H1 (cell line): ENCODE measurements at regions not wholly inside any gene's neighbourhood (a gene's known extent, or its start where the extent isn't known, plus 50 kb on each side); places are given as distances from the start of the nearest gene placed in this dataset.

Experiments
- CTCF ChIA-PET: fragments of 300-600 bp; sonication (Branson Sonifier 250); formaldehyde crosslinking; loops from one replicate; lab custom pipeline; 2021; ENCODE audit not compliant: partially characterized antibody; lab: Charles Lee
- POLR2A ChIA-PET: fragments of 300-600 bp; sonication (Branson Sonifier 250); formaldehyde crosslinking; loops from one replicate; lab custom pipeline; 2021; ENCODE audit warnings: inconsistent platforms; ENCODE audit not compliant: partially characterized antibody; lab: Charles Lee
- DNase-seq, 2 experiments: peaks; one replicate each; pipeline versions ENCODE4 v3.0.0 to v3.0.0-alpha.2; 2010 to 2022; ENCODE audit warnings: low spot score in 2 of 2, low read depth in 1 of 2, mixed read lengths in 1 of 2
- FAIRE-seq: peaks from 2 replicates; lab custom pipeline; 2011; peaks lifted over from hg19 to GRCh38; lab: Jason Lieb, UNC
- H2AFZ ChIP-seq: 2 replicates; pipeline ENCODE4 v1.8.1; 2012; ENCODE audit warnings: low read length, inconsistent platforms
- H2AK5ac ChIP-seq: 2 replicates; pipeline ENCODE4 v1.6.1; 2013; ENCODE audit warnings: low read depth, low read length
- H2BK120ac ChIP-seq: replicated peaks from 2 replicates; pipeline ENCODE3; 2013; ENCODE audit warnings: low read depth, low read length, inconsistent platforms
- H2BK12ac ChIP-seq: 2 replicates; pipeline ENCODE4 v1.6.1; 2013; ENCODE audit warnings: low read depth, low read length
- H2BK15ac ChIP-seq: 2 replicates; pipeline ENCODE4 v1.6.1; 2013; ENCODE audit warnings: low read length
- H2BK20ac ChIP-seq: 2 replicates; pipeline ENCODE4 v1.6.1; 2013; ENCODE audit warnings: low read length
- H2BK5ac ChIP-seq: 2 replicates; pipeline ENCODE4 v1.6.1; 2013; ENCODE audit warnings: low read depth, low read length
- H3K14ac ChIP-seq: 2 replicates; pipeline ENCODE4 v1.6.1; 2013; ENCODE audit warnings: inconsistent platforms; ENCODE audit not compliant: insufficient read length
- H3K18ac ChIP-seq: 2 replicates; pipeline ENCODE4 v1.6.1; 2013; ENCODE audit warnings: low read length; ENCODE audit errors: extremely low read depth
- H3K23ac ChIP-seq: 2 replicates; pipeline ENCODE4 v1.6.1; 2013; ENCODE audit warnings: inconsistent platforms; ENCODE audit not compliant: insufficient read length
- H3K23me2 ChIP-seq: 2 replicates; pipeline ENCODE4 v1.6.1; 2013; ENCODE audit warnings: low read depth, low read length
- H3K27ac ChIP-seq: 2 replicates; pipeline ENCODE4 v1.6.1; 2011; ENCODE audit warnings: low read depth, low read length, inconsistent platforms
- H3K27me3 ChIP-seq, 4 experiments: replicated peaks in 1 of 4; 1 replicate in 1 of 4; 2 replicates in 3 of 4; pipeline versions ENCODE4 v1.6.1 to v1.8.1; 2011 to 2013; ENCODE audit warnings: low read length in 3 of 4, mild to moderate bottlenecking in 3 of 4, inconsistent platforms in 2 of 4, mixed read lengths in 2 of 4, moderate library complexity in 1 of 4; ENCODE audit not compliant: control insufficient read depth in 3 of 4, insufficient read depth in 3 of 4; ENCODE audit errors: extremely low read depth in 1 of 4
- H3K36me3 ChIP-seq, 4 experiments: 2 replicates each; pipeline versions ENCODE4 v1.6.1 to v1.8.1; 2011 to 2013; ENCODE audit warnings: mild to moderate bottlenecking in 4 of 4, low read length in 3 of 4, moderate library complexity in 2 of 4, control low read depth in 1 of 4, inconsistent platforms in 1 of 4; ENCODE audit not compliant: insufficient read depth in 4 of 4, control insufficient read depth in 2 of 4
- H3K4ac ChIP-seq: replicated peaks from 2 replicates; pipeline ENCODE3; 2013; ENCODE audit warnings: low read length, low read depth, mixed read lengths, inconsistent platforms; ENCODE audit not compliant: insufficient read length
- H3K4me1 ChIP-seq, 4 experiments: replicated peaks in 1 of 4; 1 replicate in 1 of 4; 2 replicates in 3 of 4; pipeline versions ENCODE4 v1.6.1 to v1.8.1; 2011 to 2013; ENCODE audit warnings: low read length in 3 of 4, inconsistent platforms in 2 of 4, mixed read lengths in 1 of 4; ENCODE audit not compliant: insufficient read depth in 4 of 4, control insufficient read depth in 3 of 4
- H3K4me2 ChIP-seq, 2 experiments: 2 replicates each; pipeline versions ENCODE4 v1.6.1 to v1.8.1; 2011 to 2013; ENCODE audit warnings: low read depth in 2 of 2, low read length in 2 of 2, control low read depth in 1 of 2, inconsistent platforms in 1 of 2, mild to moderate bottlenecking in 1 of 2; ENCODE audit not compliant: insufficient read depth in 1 of 2
- H3K4me3 ChIP-seq, 4 experiments: fragments of 200-600, 300-600 bp in 1 of 4; sonication (generic), shearing (Covaris generic), sonication (Bioruptor Twin) in 1 of 4; 2 replicates each; pipeline versions ENCODE4 v1.5.1 to v1.8.1; 2011 to 2016; ENCODE audit warnings: low read length in 4 of 4, low read depth in 3 of 4, control low read depth in 2 of 4, inconsistent platforms in 2 of 4, mild to moderate bottlenecking in 2 of 4, mixed read lengths in 1 of 4, moderate library complexity in 1 of 4; ENCODE audit not compliant: insufficient read depth in 2 of 4; ENCODE audit errors: extremely low read depth in 1 of 4
- H3K56ac ChIP-seq: replicated peaks from 2 replicates; pipeline ENCODE3; 2013; ENCODE audit warnings: low read depth, mild to moderate bottlenecking, mixed read lengths, low read length, inconsistent platforms; ENCODE audit not compliant: insufficient read length
- H3K79me1 ChIP-seq: 2 replicates; pipeline ENCODE4 v1.6.1; 2013; ENCODE audit warnings: low read depth, low read length, control low read depth
- H3K79me2 ChIP-seq, 2 experiments: 2 replicates each; pipeline versions ENCODE4 v1.6.1 to v1.8.1; 2012 to 2013; ENCODE audit warnings: low read length in 2 of 2, mild to moderate bottlenecking in 2 of 2, inconsistent platforms in 1 of 2; ENCODE audit not compliant: insufficient read depth in 2 of 2, control insufficient read depth in 1 of 2
- H3K9ac ChIP-seq, 4 experiments: replicated peaks in 1 of 4; 1 replicate in 1 of 4; 2 replicates in 3 of 4; pipeline versions ENCODE4 v1.6.1 to v1.8.1; 2011 to 2013; ENCODE audit warnings: low read depth in 3 of 4, low read length in 3 of 4, control low read depth in 2 of 4, mild to moderate bottlenecking in 2 of 4, moderate library complexity in 2 of 4, inconsistent platforms in 1 of 4; ENCODE audit errors: extremely low read depth in 1 of 4
- H3K9me3 ChIP-seq, 2 experiments: 2 replicates each; pipeline versions ENCODE4 v1.6.1 to v1.8.1; 2012 to 2013; ENCODE audit warnings: mild to moderate bottlenecking in 2 of 2, moderate library complexity in 2 of 2, control low read depth in 1 of 2, inconsistent platforms in 1 of 2, low read depth in 1 of 2, low read length in 1 of 2, mixed read lengths in 1 of 2; ENCODE audit not compliant: insufficient read depth in 2 of 2
- H4K20me1 ChIP-seq, 2 experiments: replicated peaks in 1 of 2; 2 replicates each; pipeline versions ENCODE3 to v1.8.1; 2011 to 2013; ENCODE audit warnings: inconsistent platforms in 2 of 2, low read length in 2 of 2, mild to moderate bottlenecking in 1 of 2; ENCODE audit not compliant: insufficient read depth in 2 of 2, control insufficient read depth in 1 of 2
- H4K5ac ChIP-seq: 2 replicates; pipeline ENCODE4 v1.6.1; 2013; ENCODE audit warnings: low read length, low read depth, mixed read lengths, inconsistent platforms; ENCODE audit not compliant: insufficient read length
- H4K8ac ChIP-seq: 2 replicates; pipeline ENCODE4 v1.8.0; 2013; ENCODE audit warnings: mild to moderate bottlenecking, moderate library complexity, low read length, inconsistent platforms; ENCODE audit not compliant: insufficient read depth; ENCODE audit errors: extremely low read depth
- H4K91ac ChIP-seq: replicated peaks from 2 replicates; pipeline ENCODE3; 2013; ENCODE audit warnings: low read length, mixed read lengths, inconsistent platforms; ENCODE audit not compliant: insufficient read length
- BCL11A ChIP-seq, 2 experiments: IDR thresholded peaks; one replicate each; pipeline ENCODE4 v1.6.1; 2011; ENCODE audit warnings: low read depth in 2 of 2, low read length in 2 of 2, mild to moderate bottlenecking in 2 of 2
- CHD1 ChIP-seq: IDR thresholded peaks from 2 replicates; pipeline ENCODE4 v1.6.1; 2012; ENCODE audit warnings: low read depth, low read length, improper control_type of control experiment
- HDAC2 ChIP-seq, 2 experiments: fragments of 300-600 bp in 1 of 2; sonication (generic) in 1 of 2; IDR thresholded peaks; 2 replicates each; pipeline ENCODE4 v1.6.1; 2011 to 2012; ENCODE audit warnings: low read depth in 2 of 2, low read length in 2 of 2, mild to moderate bottlenecking in 2 of 2, moderate library complexity in 2 of 2, borderline replicate concordance in 1 of 2, inconsistent platforms in 1 of 2
- RAD21 ChIP-seq, 2 experiments: IDR thresholded peaks in 1 of 2; conservative IDR thresholded peaks in 1 of 2; 2 replicates each; pipeline ENCODE4 v1.6.1; 2011; ENCODE audit warnings: low read depth in 2 of 2, low read length in 2 of 2, improper control_type of control experiment in 1 of 2, inconsistent platforms in 1 of 2, mild to moderate bottlenecking in 1 of 2, moderate library complexity in 1 of 2
- USF2 ChIP-seq: IDR thresholded peaks from 2 replicates; pipeline ENCODE4 v1.6.1; 2011; ENCODE audit warnings: low read length, improper control_type of control experiment
- WGBS, 2 experiments: shearing (Covaris generic) in 1 of 2; methylation state at CpG; one replicate each; pipeline versions ENCODE4 v1.1.6 to v1.1.7; 2013 to 2015; ENCODE audit warnings: low lambda C conversion rate in 2 of 2, mixed read lengths in 2 of 2, inconsistent platforms in 1 of 2, low coverage in 1 of 2, missing lambda C conversion rate in 1 of 2; ENCODE audit not compliant: insufficient replicate concordance in 2 of 2, insufficient coverage in 1 of 2, insufficient read length in 1 of 2; ENCODE audit errors: extremely low coverage in 1 of 2, missing lambda C conversion rate in 1 of 2; 5-methylcytosine and 5-hydroxymethylcytosine counted together

- no peak overlapping the region for H3K14ac ChIP-seq
- no peak overlapping the region for H3K56ac ChIP-seq
- WGBS, 2 experiments: 78% methylated on average over 12 of the region's 12 CpGs; no CpG with 5 or more reads in 1 of the 2 experiments
- no peak overlapping the region for H2BK20ac ChIP-seq
- H4K91ac ChIP-seq: no peak overlapping the region
- CTCF ChIA-PET: interaction anchor here (1.3 to 1.5 kb wide), 3 partner anchors 13 to 36 kb away, joined by 3 to 5 read pairs (median 4); no protein-coding TSS in a partner anchor
- TF ChIP-seq USF2 (no peak), CHD1 (no peak), RAD21 (IDR thresholded peaks at IDR 0.05 in 1 of 2, conservative IDR thresholded peaks at IDR 0.05 in 1 of 2; ENCODE audit: low read depth in 2 of 2, low read length in 2 of 2) (no peak), HDAC2 (IDR thresholded peaks at IDR 0.05; ENCODE audit: borderline replicate concordance in 1 of 2, low read depth in 2 of 2, low read length in 2 of 2) (no peak), BCL11A (IDR thresholded peaks at IDR 0.05; ENCODE audit: low read depth in 2 of 2, low read length in 2 of 2) (no peak)
- no peak overlapping the region for H2BK5ac ChIP-seq
- H3K9ac ChIP-seq: no peak overlapping the region
- H4K5ac ChIP-seq: no peak overlapping the region
- FAIRE-seq (no peak), DNase-seq (no peak)
- no peak overlapping the region for H3K27ac ChIP-seq
- H2AK5ac ChIP-seq: no peak overlapping the region
- H2AFZ ChIP-seq: no peak overlapping the region
- H3K36me3 ChIP-seq: no peaks in the 10 kb centered on the region
- H2BK12ac ChIP-seq: no peak overlapping the region
- H3K23ac ChIP-seq: no peak overlapping the region
- no peaks in the 10 kb centered on the region for H3K9me3 ChIP-seq
- H3K23me2 ChIP-seq: no peaks in the 10 kb centered on the region
- no peaks in the 10 kb centered on the region; a peak in 1 of 7 replicates for H3K27me3 ChIP-seq
- no peaks in the 10 kb centered on the region for H3K79me1 ChIP-seq
- no peak overlapping the region for H3K4me3 ChIP-seq
- H3K4me2 ChIP-seq: no peak overlapping the region
- no peak overlapping the region for H3K18ac ChIP-seq
- H3K4me1 ChIP-seq: no peaks in the 10 kb centered on the region
- no peaks in the 10 kb centered on the region for H4K20me1 ChIP-seq
- no peaks in the 10 kb centered on the region for H3K79me2 ChIP-seq
- H2BK15ac ChIP-seq: no peak overlapping the region
- no peak overlapping the region for H3K4ac ChIP-seq
- H4K8ac ChIP-seq: peak overlapping the region; percentile 35; the same call in 1 of the 2 replicates
- no peak overlapping the region for H2BK120ac ChIP-seq
- POLR2A ChIA-PET: no interaction called here
Observed at GRCh38 chr20:62535964-62536363, 60.2 kb upstream of the GATA5 start.
